Thyroid gland (tissue), 4 donors: ENCODE measurements at regions not wholly inside any gene's neighbourhood (a gene's known extent, or its start where the extent isn't known, plus 50 kb on each side); places are given as distances from the start of the nearest gene placed in this dataset.

Source experiments
- POLR2A ChIP-seq, 2 donors: fragments of 450-650 bp; IDR thresholded peaks; one replicate each; pipeline ENCODE4 v1.6.1; 2017; ENCODE audit warnings: antibody characterized with exemption in 2 of 2, mild to moderate bottlenecking in 2 of 2, moderate library complexity in 1 of 2
- TF ChIP-seq, protein P1 (sequence below), 6 experiments: fragments of 200-600 bp in 3 of 6; fragments of 450-650 bp in 3 of 6; sonication (generic) in 3 of 6; IDR thresholded peaks; one replicate each; pipeline ENCODE4 v1.5.1; 2016 to 2019; ENCODE audit warnings: antibody characterized with exemption in 6 of 6, mild to moderate bottlenecking in 2 of 6, inconsistent platforms in 1 of 6, moderate library complexity in 1 of 6

DNA sequence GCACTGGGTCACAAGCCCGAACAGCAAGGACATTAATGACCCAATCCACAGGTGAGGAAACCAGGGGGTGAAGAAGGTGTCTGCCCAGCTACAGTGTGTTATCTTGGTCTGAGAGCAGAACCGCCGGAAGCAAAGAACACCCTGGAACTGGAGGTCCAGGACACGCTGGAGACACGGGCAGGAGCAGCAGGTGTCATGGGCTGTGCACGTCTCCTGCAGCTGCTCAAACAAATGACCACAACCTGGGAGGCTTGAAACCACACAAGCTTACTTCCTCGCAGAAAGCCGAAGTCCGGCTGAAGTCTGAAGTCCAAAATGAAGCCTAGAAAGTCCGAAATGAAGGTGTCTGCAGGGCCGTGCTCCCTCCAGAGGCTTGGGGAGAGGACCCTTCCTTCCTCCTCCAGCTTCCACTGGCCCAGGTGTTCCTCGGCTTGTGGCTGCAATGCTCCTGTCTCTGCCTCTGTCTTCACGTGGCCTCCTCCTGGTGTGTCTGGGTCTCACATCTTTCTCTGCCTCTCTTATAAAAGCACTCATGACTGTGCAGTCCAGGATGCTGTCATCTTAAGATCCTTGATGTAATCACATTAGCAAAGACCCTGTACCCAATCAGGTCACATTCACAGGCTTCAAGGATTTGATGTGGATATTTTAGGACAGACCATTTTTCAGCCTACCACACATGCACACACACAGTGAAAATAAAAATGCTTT lies 351.2 kb downstream of the C16orf95 start:
- TF ChIP-seq, protein P1, sequence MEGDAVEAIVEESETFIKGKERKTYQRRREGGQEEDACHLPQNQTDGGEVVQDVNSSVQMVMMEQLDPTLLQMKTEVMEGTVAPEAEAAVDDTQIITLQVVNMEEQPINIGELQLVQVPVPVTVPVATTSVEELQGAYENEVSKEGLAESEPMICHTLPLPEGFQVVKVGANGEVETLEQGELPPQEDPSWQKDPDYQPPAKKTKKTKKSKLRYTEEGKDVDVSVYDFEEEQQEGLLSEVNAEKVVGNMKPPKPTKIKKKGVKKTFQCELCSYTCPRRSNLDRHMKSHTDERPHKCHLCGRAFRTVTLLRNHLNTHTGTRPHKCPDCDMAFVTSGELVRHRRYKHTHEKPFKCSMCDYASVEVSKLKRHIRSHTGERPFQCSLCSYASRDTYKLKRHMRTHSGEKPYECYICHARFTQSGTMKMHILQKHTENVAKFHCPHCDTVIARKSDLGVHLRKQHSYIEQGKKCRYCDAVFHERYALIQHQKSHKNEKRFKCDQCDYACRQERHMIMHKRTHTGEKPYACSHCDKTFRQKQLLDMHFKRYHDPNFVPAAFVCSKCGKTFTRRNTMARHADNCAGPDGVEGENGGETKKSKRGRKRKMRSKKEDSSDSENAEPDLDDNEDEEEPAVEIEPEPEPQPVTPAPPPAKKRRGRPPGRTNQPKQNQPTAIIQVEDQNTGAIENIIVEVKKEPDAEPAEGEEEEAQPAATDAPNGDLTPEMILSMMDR (IDR thresholded peaks at IDR 0.05), result no peak
- no peak for TF ChIP-seq POLR2A (IDR thresholded peaks at IDR 0.05)
